OCI-LY7 (cell line): ENCODE measurements at regions not wholly inside any gene's neighbourhood (a gene's known extent, or its start where the extent isn't known, plus 50 kb on each side); places are given as distances from the start of the nearest gene placed in this dataset.

Experiments used
- BruUV-seq: library from RNA; stranded (reverse); fragments of 400-500 nt; replicated peaks from 2 replicates; lab custom pipeline; 2021; lab: Mats Ljungman, UMichigan
- CTCF ChIA-PET: fragments of 300-600 bp; sonication (Branson Sonifier 250); formaldehyde crosslinking; loops from one replicate; lab custom pipeline; 2022; ENCODE audit warnings: antibody characterized with exemption; ENCODE audit not compliant: unreplicated experiment; lab: Charles Lee
- POLR2A ChIA-PET: fragments of 300-600 bp; sonication (Branson Sonifier 250); formaldehyde crosslinking; loops from one replicate; lab custom pipeline; 2022; ENCODE audit warnings: antibody characterized with exemption; lab: Charles Lee
- DNase-seq: peaks from one replicate; pipeline ENCODE4 v3.0.0-alpha.2; 2015; ENCODE audit warnings: low spot score
- H2AFZ ChIP-seq: fragments of 200-600 bp; sonication (generic), shearing (Covaris generic); 2 replicates; pipeline ENCODE4 v1.6.1; 2014; ENCODE audit warnings: mild to moderate bottlenecking, antibody characterized with exemption, low read length, moderate library complexity
- H3K27ac ChIP-seq: fragments of 200-600 bp; sonication (generic); 2 replicates; pipeline ENCODE4 v1.5.1; 2014; ENCODE audit warnings: mixed run types, low read depth, mild to moderate bottlenecking, moderate library complexity, low read length, inconsistent platforms; ENCODE audit not compliant: poor library complexity, severe bottlenecking
- H3K36me3 ChIP-seq: fragments of 200-600 bp; sonication (generic); 2 replicates; pipeline ENCODE4 v1.6.1; 2014; ENCODE audit warnings: mild to moderate bottlenecking, antibody characterized with exemption, low read length, moderate library complexity, mixed read lengths; ENCODE audit not compliant: insufficient read depth
- H3K4me1 ChIP-seq: fragments of 200-600 bp; sonication (generic); 2 replicates; pipeline ENCODE4 v1.5.1; 2014; ENCODE audit warnings: mild to moderate bottlenecking, low read length; ENCODE audit not compliant: insufficient read depth, poor library complexity, severe bottlenecking
- H3K4me2 ChIP-seq: fragments of 200-600 bp; sonication (generic); 2 replicates; pipeline ENCODE4 v1.6.1; 2014; ENCODE audit warnings: mild to moderate bottlenecking, low read length
- H3K4me3 ChIP-seq: fragments of 200-600 bp; sonication (generic); 2 replicates; pipeline ENCODE4 v1.5.1; 2014; ENCODE audit warnings: mild to moderate bottlenecking, low read depth, low read length; ENCODE audit not compliant: poor library complexity, severe bottlenecking
- H3K79me2 ChIP-seq: fragments of 200-600 bp; sonication (generic); 2 replicates; pipeline ENCODE4 v1.6.1; 2016; ENCODE audit warnings: low read depth, mild to moderate bottlenecking, low read length, moderate library complexity, mixed read lengths; ENCODE audit not compliant: insufficient read depth
- H3K9me2 ChIP-seq: fragments of 200-600 bp; sonication (generic); 2 replicates; pipeline ENCODE4 v1.6.1; 2016; ENCODE audit warnings: mild to moderate bottlenecking, low read length, mixed read lengths; ENCODE audit not compliant: insufficient read depth
- H3K9me3 ChIP-seq: fragments of 200-600 bp; sonication (generic); 2 replicates; pipeline ENCODE4 v1.6.1; 2014; ENCODE audit warnings: mild to moderate bottlenecking, mixed run types, low read length, mixed read lengths
- H4K20me1 ChIP-seq: fragments of 200-600 bp; sonication (generic); 2 replicates; pipeline ENCODE4 v1.6.1; 2014; ENCODE audit warnings: mild to moderate bottlenecking, antibody characterized with exemption, low read length, moderate library complexity, mixed read lengths; ENCODE audit not compliant: insufficient read depth
- CTCF ChIP-seq: fragments of 200-600 bp; sonication (generic); conservative IDR thresholded peaks from 2 replicates; pipeline ENCODE4 v1.5.1; 2014; ENCODE audit warnings: mild to moderate bottlenecking, antibody characterized with exemption, low read length, moderate library complexity, mixed read lengths
- EZH2phosphoT487 ChIP-seq: fragments of 200-600 bp; sonication (generic); IDR thresholded peaks from 2 replicates; pipeline ENCODE4 v1.6.1; 2018; ENCODE audit warnings: low read depth, borderline replicate concordance, mild to moderate bottlenecking, mixed run types, antibody characterized with exemption, low read length, moderate library complexity, mixed read lengths
- intact Hi-C: fragments of 100-400 bp; cut with micrococcal nuclease; formaldehyde crosslinking; loops from one replicate; pipeline ENCODE4 v1.10.0; 2022; ENCODE audit not compliant: unreplicated experiment

DNA sequence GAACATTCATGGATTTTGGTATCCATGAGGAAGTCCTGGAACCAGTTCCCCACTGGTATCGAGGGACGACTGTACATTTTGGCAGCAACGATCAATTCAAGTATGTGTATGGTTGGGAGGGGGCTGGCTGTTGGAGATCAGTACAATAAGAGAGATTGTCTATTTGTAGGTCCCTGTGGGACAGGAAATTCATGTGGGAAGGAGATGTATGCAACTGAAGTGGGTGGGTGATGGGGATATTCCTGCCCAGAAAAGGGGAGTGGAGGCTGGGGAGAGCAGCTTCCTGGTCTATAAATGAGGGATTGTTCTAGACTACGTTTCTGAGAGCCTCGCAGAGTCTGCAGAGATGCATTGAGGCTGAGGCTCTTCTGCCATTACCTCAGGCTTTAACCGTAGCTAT is 140.2 kb upstream of the MAGI3 start:
- Histone ChIP-seq H3K9me3 (no peaks in the 10 kb centered on the region), H3K4me3 (no peak overlapping the region), H4K20me1 (no peaks in the 10 kb centered on the region), H3K27ac (no peak overlapping the region), H3K36me3 (no peaks in the 10 kb centered on the region), H3K79me2 (no peaks in the 10 kb centered on the region), H3K9me2 (no peaks in the 10 kb centered on the region), H2AFZ (no peak overlapping the region), H3K4me1 (no peaks in the 10 kb centered on the region), H3K4me2 (no peak overlapping the region)
- DNase-seq, result no peak
- POLR2A ChIA-PET, result no interaction called here
- TF ChIP-seq CTCF (no peak), EZH2phosphoT487 (no peak)
- intact Hi-C loops, result no loop called here
- BruUV-seq, result no TSS peak
- CTCF ChIA-PET, result no interaction called here

DNA sequence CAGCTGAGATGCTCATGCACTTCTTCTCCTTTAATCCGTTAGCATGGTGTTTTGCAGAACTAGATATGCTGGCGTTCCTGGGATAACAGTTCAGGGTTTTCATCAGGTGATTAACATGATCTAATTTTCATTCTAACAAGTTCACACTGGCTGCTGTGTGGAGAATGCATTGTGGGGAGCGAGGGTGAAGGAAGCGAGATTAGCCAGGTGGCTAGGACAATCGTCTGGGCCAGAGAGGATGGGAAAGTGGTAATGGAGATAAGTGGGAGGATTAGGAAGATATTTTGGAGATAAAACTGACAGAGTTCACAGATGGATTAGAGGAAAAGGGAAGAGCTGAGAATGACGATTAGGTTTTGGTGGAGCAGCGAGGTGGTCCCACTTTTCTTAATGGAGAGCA is 138.1 kb upstream of the MAGI3 start:
- TF ChIP-seq EZH2phosphoT487, result no peak
- TF ChIP-seq CTCF, result no peak
- CTCF ChIA-PET, result no interaction called here
- POLR2A ChIA-PET, result no interaction called here
- H3K36me3 ChIP-seq, result no peaks in the 10 kb centered on the region
- no peaks in the 10 kb centered on the region for H3K9me3 ChIP-seq
- intact Hi-C loops, result no loop called here
- H3K9me2 ChIP-seq, result no peaks in the 10 kb centered on the region
- H4K20me1 ChIP-seq, result no peaks in the 10 kb centered on the region
- H3K4me1 ChIP-seq, result no peaks in the 10 kb centered on the region
- H3K4me2 ChIP-seq, result no peak overlapping the region
- BruUV-seq, result no TSS peak
- H3K79me2 ChIP-seq, result no peaks in the 10 kb centered on the region
- no peak overlapping the region for H3K4me3 ChIP-seq
- no peak overlapping the region for H3K27ac ChIP-seq
- H2AFZ ChIP-seq, result no peak overlapping the region
- DNase-seq, result no peak

DNA sequence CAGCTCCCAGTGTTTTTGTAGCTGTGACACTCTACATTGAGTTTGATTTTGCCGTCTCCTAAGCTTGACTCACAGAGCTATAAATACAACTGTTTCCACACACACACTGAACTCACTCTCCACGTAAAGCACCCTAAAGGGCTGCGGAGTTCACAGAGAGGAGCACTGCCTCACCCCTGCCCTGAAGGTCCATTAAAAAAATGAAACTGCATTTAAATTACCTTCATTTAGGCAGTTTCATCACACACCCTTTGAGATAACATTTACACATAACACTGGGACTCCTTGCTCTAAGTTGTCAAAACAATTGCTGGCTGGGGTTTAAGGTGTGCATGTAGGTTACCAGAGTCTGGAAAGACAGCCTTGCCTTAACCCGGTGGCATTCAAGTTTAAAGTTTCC is 137.1 kb upstream of the MAGI3 start:
- H3K4me2 ChIP-seq, result no peak overlapping the region
- BruUV-seq, result no TSS peak
- H3K79me2 ChIP-seq, result no peaks in the 10 kb centered on the region
- no peaks in the 10 kb centered on the region for H3K9me2 ChIP-seq
- H2AFZ ChIP-seq, result no peak overlapping the region
- no peaks in the 10 kb centered on the region for H3K36me3 ChIP-seq
- H3K27ac ChIP-seq, result no peak overlapping the region
- POLR2A ChIA-PET, result no interaction called here
- H4K20me1 ChIP-seq, result no peaks in the 10 kb centered on the region
- no peaks in the 10 kb centered on the region for H3K9me3 ChIP-seq
- intact Hi-C loops, result no loop called here
- CTCF ChIA-PET, result no interaction called here
- no peak overlapping the region for H3K4me3 ChIP-seq
- no peak for TF ChIP-seq CTCF
- TF ChIP-seq EZH2phosphoT487, result no peak
- no peak for DNase-seq
- no peaks in the 10 kb centered on the region for H3K4me1 ChIP-seq
